HEK293T (cell line): ENCODE measurements at regions not wholly inside any gene's neighbourhood (a gene's known extent, or its start where the extent isn't known, plus 50 kb on each side); places are given as distances from the start of the nearest gene placed in this dataset.

Experiments used
- ARNT ChIP-seq: fragments of 450-650 bp; IDR thresholded peaks from 2 replicates; pipeline ENCODE4 v1.6.1; 2017; ENCODE audit warnings: mild to moderate bottlenecking
- CTBP1 ChIP-seq: fragments of 450-650 bp; IDR thresholded peaks from 2 replicates; pipeline ENCODE4 v1.6.1; 2016; ENCODE audit warnings: borderline replicate concordance
- ELF4 ChIP-seq: fragments of 450-650 bp; IDR thresholded peaks from 2 replicates; pipeline ENCODE4 v1.6.1; 2017; ENCODE audit warnings: antibody characterized with exemption
- FOXK2 ChIP-seq: fragments of 450-650 bp; IDR thresholded peaks from 2 replicates; pipeline ENCODE4 v1.6.1; 2016; ENCODE audit warnings: mild to moderate bottlenecking
- FOXM1 ChIP-seq: fragments of 450-650 bp; IDR thresholded peaks from 2 replicates; pipeline ENCODE4 v1.6.1; 2017; ENCODE audit warnings: mild to moderate bottlenecking, borderline replicate concordance
- HDGF ChIP-seq: fragments of 450-650 bp; IDR thresholded peaks from 2 replicates; pipeline ENCODE4 v1.6.1; 2017; ENCODE audit warnings: antibody characterized with exemption, borderline replicate concordance
- L3MBTL2 ChIP-seq: fragments of 450-650 bp; conservative IDR thresholded peaks from 2 replicates; pipeline ENCODE4 v1.6.1; 2016; ENCODE audit warnings: mild to moderate bottlenecking
- LEF1 ChIP-seq: fragments of 450-650 bp; IDR thresholded peaks from 2 replicates; pipeline ENCODE4 v1.6.1; 2017; ENCODE audit warnings: mild to moderate bottlenecking, borderline replicate concordance
- SP1 ChIP-seq: fragments of 450-650 bp; IDR thresholded peaks from 2 replicates; pipeline ENCODE4 v1.6.1; 2017
- SUZ12 ChIP-seq: fragments of 450-650 bp; IDR thresholded peaks from 2 replicates; pipeline ENCODE4 v1.6.1; 2016; ENCODE audit warnings: mild to moderate bottlenecking

- TF ChIP-seq ARNT (no peak), FOXM1 (no peak), L3MBTL2 (no peak), CTBP1 (no peak), LEF1 (no peak), SP1 (no peak), FOXK2 (no peak), HDGF (no peak), ELF4 (no peak), SUZ12 (no peak)
These were observed 152.5 kb upstream of the ALDH1B1 start for GRCh38 chr9:38240051-38240450.
